NCI-H460 (cell line): ENCODE measurements at regions not wholly inside any gene's neighbourhood (a gene's known extent, or its start where the extent isn't known, plus 50 kb on each side); places are given as distances from the start of the nearest gene placed in this dataset.
"Not testable (repeated sequence)": the region's sequence is repeated elsewhere in the genome, so short reads cannot be mapped to it uniquely, and the experiment has no call there.

ENCODE experiments used
- DNase-seq: peaks from one replicate; pipeline ENCODE4 v3.0.0-alpha.2; 2016; ENCODE audit warnings: low read depth; ENCODE audit errors: extremely low read depth

GRCh38 chr2:131584380-131584779 is 56.7 kb downstream of the CCDC74A start:
- no peak for DNase-seq

GRCh38 chr2:131584940-131585339 is 57.3 kb downstream of the CCDC74A start:
- DNase-seq, result no peak

GRCh38 chr2:131588152-131588873 is 60.6 kb downstream of the CCDC74A start:
- no peak for DNase-seq

GRCh38 chr2:131589126-131589525 is 61.4 kb downstream of the CCDC74A start:
- not testable (repeated sequence) for DNase-seq

GRCh38 chr2:131590366-131590765 is 62.7 kb downstream of the CCDC74A start:
- no peak for DNase-seq

GRCh38 chr2:131590896-131591295 is 63.2 kb downstream of the CCDC74A start:
- DNase-seq, result no peak

GRCh38 chr2:131596561-131596960 is 68.9 kb downstream of the CCDC74A start:
- DNase-seq, result not testable (repeated sequence)

- not testable (repeated sequence) for DNase-seq
Measured at GRCh38 chr2:131602444-131602843, 74.8 kb downstream of the CCDC74A start.

GRCh38 chr2:131604652-131605051 is 77.0 kb downstream of the CCDC74A start:
- DNase-seq, result not testable (repeated sequence)

- DNase-seq, result not testable (repeated sequence)
Measured at GRCh38 chr2:131606366-131606765, 78.7 kb downstream of the CCDC74A start.

GRCh38 chr2:131607056-131607455 is 79.4 kb downstream of the CCDC74A start:
- DNase-seq, result not testable (repeated sequence)

- not testable (repeated sequence) for DNase-seq
Measured at GRCh38 chr2:131614539-131614938, 86.9 kb downstream of the CCDC74A start.

GRCh38 chr2:131618320-131618719 is 90.6 kb downstream of the CCDC74A start:
- DNase-seq, result not testable (repeated sequence)

- DNase-seq, result not testable (repeated sequence)
Measured at GRCh38 chr2:131622874-131623273, 95.2 kb downstream of the CCDC74A start.

GRCh38 chr2:131626011-131626410 is 98.3 kb downstream of the CCDC74A start:
- DNase-seq, result not testable (repeated sequence)

GRCh38 chr2:131626565-131626964 is 98.9 kb downstream of the CCDC74A start:
- not testable (repeated sequence) for DNase-seq

- not testable (repeated sequence) for DNase-seq
Measured at GRCh38 chr2:131627777-131628176, 100.1 kb downstream of the CCDC74A start.

GRCh38 chr2:131631648-131632047 is 104.0 kb downstream of the CCDC74A start:
- not testable (repeated sequence) for DNase-seq

GRCh38 chr2:131633405-131633804 is 105.7 kb downstream of the CCDC74A start:
- not testable (repeated sequence) for DNase-seq

- DNase-seq, result not testable (repeated sequence)
Measured at GRCh38 chr2:131633827-131634695, 106.4 kb downstream of the CCDC74A start.

GRCh38 chr2:131635611-131636010 is 107.9 kb downstream of the CCDC74A start:
- no peak for DNase-seq
